Neural progenitor cell (in vitro differentiated cells): ENCODE measurements at regions not wholly inside any gene's neighbourhood (a gene's known extent, or its start where the extent isn't known, plus 50 kb on each side); places are given as distances from the start of the nearest gene placed in this dataset.

ENCODE experiments used
- DNase-seq: peaks from one replicate; pipeline ENCODE4 v3.0.0-alpha.2; 2016; ENCODE audit warnings: low spot score
- H2AFZ ChIP-seq: fragments of 200-600 bp; sonication (generic); replicated peaks from 2 replicates; pipeline ENCODE4 v1.6.1; 2016; ENCODE audit warnings: antibody characterized with exemption
- H3F3A ChIP-seq: fragments of 200-600 bp; sonication (generic); 2 replicates; pipeline ENCODE4 v1.6.1; 2016; ENCODE audit warnings: antibody characterized with exemption, low read depth
- H3K27ac ChIP-seq: fragments of 200-600 bp; sonication (generic); 2 replicates; pipeline ENCODE4 v1.5.1; 2016; ENCODE audit warnings: mild to moderate bottlenecking
- H3K27me3 ChIP-seq: fragments of 200-600 bp; sonication (generic); 2 replicates; pipeline ENCODE4 v1.6.1; 2016; ENCODE audit warnings: mild to moderate bottlenecking, moderate library complexity
- H3K36me3 ChIP-seq: fragments of 200-600 bp; sonication (generic); 2 replicates; pipeline ENCODE4 v1.5.1; 2016
- H3K4me1 ChIP-seq: fragments of 200-600 bp; sonication (generic); 2 replicates; pipeline ENCODE4 v1.6.1; 2016; ENCODE audit warnings: mixed run types
- H3K4me2 ChIP-seq: fragments of 200-600 bp; sonication (generic); 2 replicates; pipeline ENCODE4 v1.6.1; 2016
- H3K4me3 ChIP-seq: fragments of 200-600 bp; sonication (generic); 2 replicates; pipeline ENCODE4 v1.5.1; 2016
- H3K79me2 ChIP-seq: fragments of 200-600 bp; sonication (generic); 2 replicates; pipeline ENCODE4 v1.6.1; 2016; ENCODE audit warnings: low read depth
- H3K9ac ChIP-seq: fragments of 200-600 bp; sonication (generic); 2 replicates; pipeline ENCODE4 v1.6.1; 2016
- H3K9me3 ChIP-seq: fragments of 200-600 bp; sonication (generic); 2 replicates; pipeline ENCODE4 v1.5.1; 2016; ENCODE audit warnings: low read depth
- H4K20me1 ChIP-seq: fragments of 200-600 bp; sonication (generic); 2 replicates; pipeline ENCODE4 v1.6.1; 2016; ENCODE audit warnings: low read depth
- H3K27ac Mint-ChIP-seq: 3 replicates; pipeline ENCODE4 v1.8.0; 2021; ENCODE audit warnings: mixed read lengths
- H3K27me3 Mint-ChIP-seq: 2 replicates; pipeline ENCODE4 v1.8.0; 2022; ENCODE audit warnings: low read depth, mild to moderate bottlenecking, inconsistent platforms, moderate library complexity, mixed read lengths; ENCODE audit not compliant: insufficient read depth
- H3K36me3 Mint-ChIP-seq: 3 replicates; pipeline ENCODE4 v1.8.0; 2021; ENCODE audit warnings: mixed read lengths
- H3K4me1 Mint-ChIP-seq: 3 replicates; pipeline ENCODE4 v1.8.0; 2021; ENCODE audit warnings: mixed read lengths
- H3K4me3 Mint-ChIP-seq: 3 replicates; pipeline ENCODE4 v1.8.0; 2021; ENCODE audit warnings: mild to moderate bottlenecking, moderate library complexity, mixed read lengths
- H3K9me3 Mint-ChIP-seq: 3 replicates; pipeline ENCODE4 v1.8.0; 2020; ENCODE audit warnings: mixed read lengths
- CTCF ChIP-seq: fragments of 200-600 bp; sonication (generic); IDR thresholded peaks from 2 replicates; pipeline ENCODE4 v1.5.1; 2017; ENCODE audit warnings: antibody characterized with exemption, mild to moderate bottlenecking
- EZH2 ChIP-seq: fragments of 200-600 bp; sonication (generic); IDR thresholded peaks from 2 replicates; pipeline ENCODE4 v1.6.1; 2017; ENCODE audit warnings: antibody characterized with exemption, mild to moderate bottlenecking, moderate library complexity
- EZH2phosphoT487 ChIP-seq: fragments of 200-600 bp; sonication (generic); IDR thresholded peaks from 2 replicates; pipeline ENCODE4 v1.6.1; 2017; ENCODE audit warnings: antibody characterized with exemption

GRCh38 chr4:176601124-176601523, 191.6 kb downstream of the VEGFC start:
- Histone ChIP-seq H3K27ac (no peak overlapping the region), H3K4me1 (no peaks in the 10 kb centered on the region), H3K9me3 (no peaks in the 10 kb centered on the region), H3K36me3 (no peaks in the 10 kb centered on the region), H4K20me1 (no peaks in the 10 kb centered on the region), H2AFZ (no peak overlapping the region), H3K4me3 (no peak overlapping the region), H3K79me2 (no peaks in the 10 kb centered on the region), H3K9ac (no peak overlapping the region), H3F3A (no peaks in the 10 kb centered on the region), H3K4me2 (no peak overlapping the region), H3K27me3 (no peaks in the 10 kb centered on the region)
- Mint-ChIP-seq H3K4me3 (no peak overlapping the region), H3K9me3 (no peaks in the 10 kb centered on the region), H3K27ac (no peak overlapping the region), H3K36me3 (no peaks in the 10 kb centered on the region), H3K4me1 (no peaks in the 10 kb centered on the region), H3K27me3 (peaks cover 3% of the 10 kb centered on the region)
- TF ChIP-seq EZH2phosphoT487: no peak
- no peak for DNase-seq

- Histone ChIP-seq H3K4me2 (no peak overlapping the region), H3K4me3 (no peak overlapping the region), H4K20me1 (no peaks in the 10 kb centered on the region), H3K4me1 (no peaks in the 10 kb centered on the region), H3K36me3 (no peaks in the 10 kb centered on the region), H3K9ac (no peak overlapping the region), H2AFZ (no peak overlapping the region), H3F3A (no peaks in the 10 kb centered on the region), H3K27me3 (no peaks in the 10 kb centered on the region), H3K27ac (no peak overlapping the region), H3K79me2 (no peaks in the 10 kb centered on the region), H3K9me3 (no peaks in the 10 kb centered on the region)
- TF ChIP-seq EZH2 (no peak), CTCF (no peak), EZH2phosphoT487 (no peak)
- Mint-ChIP-seq H3K4me1 (no peaks in the 10 kb centered on the region), H3K9me3 (no peaks in the 10 kb centered on the region), H3K4me3 (no peak overlapping the region), H3K27ac (no peak overlapping the region), H3K27me3 (peaks cover 3% of the 10 kb centered on the region), H3K36me3 (no peaks in the 10 kb centered on the region)
- no peak for DNase-seq
Observed at GRCh38 chr4:176607807-176608206, 184.9 kb downstream of the VEGFC start.

- H3K27ac Mint-ChIP-seq: no peak overlapping the region
- Histone ChIP-seq H3K9ac (no peak overlapping the region), H3K4me2 (no peak overlapping the region), H3K4me1 (no peaks in the 10 kb centered on the region), H3F3A (no peaks in the 10 kb centered on the region), H3K79me2 (no peaks in the 10 kb centered on the region), H3K4me3 (no peak overlapping the region), H3K36me3 (no peaks in the 10 kb centered on the region), H3K27me3 (no peaks in the 10 kb centered on the region), H2AFZ (no peak overlapping the region), H3K27ac (no peak overlapping the region), H4K20me1 (no peaks in the 10 kb centered on the region), H3K9me3 (no peaks in the 10 kb centered on the region)
- no peak for DNase-seq
- TF ChIP-seq CTCF: no peak
- no peak for TF ChIP-seq EZH2
- TF ChIP-seq EZH2phosphoT487: no peak
- no peaks in the 10 kb centered on the region for H3K4me1 Mint-ChIP-seq
- H3K36me3 Mint-ChIP-seq: no peaks in the 10 kb centered on the region
- H3K27me3 Mint-ChIP-seq: peaks cover 3% of the 10 kb centered on the region
- H3K4me3 Mint-ChIP-seq: no peak overlapping the region
- H3K9me3 Mint-ChIP-seq: no peaks in the 10 kb centered on the region
Observed at GRCh38 chr4:176608346-176608745, 184.4 kb downstream of the VEGFC start.

GRCh38 chr4:176610594-176610993, 182.1 kb downstream of the VEGFC start:
- no peak overlapping the region for H3K4me3 Mint-ChIP-seq
- no peaks in the 10 kb centered on the region for H3K36me3 Mint-ChIP-seq

More at GRCh38 chr4:176610594-176610993, 182.1 kb downstream of the VEGFC start:
- Mint-ChIP-seq H3K9me3 (no peaks in the 10 kb centered on the region), H3K4me1 (no peaks in the 10 kb centered on the region), H3K27ac (peak overlapping the region; percentile 8), H3K27me3 (no peaks in the 10 kb centered on the region)
- Histone ChIP-seq H3K9me3 (no peaks in the 10 kb centered on the region), H3K4me1 (no peaks in the 10 kb centered on the region), H4K20me1 (no peaks in the 10 kb centered on the region), H3K4me3 (no peak overlapping the region), H3F3A (no peaks in the 10 kb centered on the region), H2AFZ (no peak overlapping the region), H3K9ac (no peak overlapping the region), H3K27me3 (no peaks in the 10 kb centered on the region), H3K79me2 (no peaks in the 10 kb centered on the region), H3K27ac (no peak overlapping the region), H3K4me2 (no peak overlapping the region), H3K36me3 (no peaks in the 10 kb centered on the region)
- no peak for TF ChIP-seq CTCF
- no peak for TF ChIP-seq EZH2phosphoT487
- TF ChIP-seq EZH2: no peak
- DNase-seq: no peak
